ENCODE measurements at regions not wholly inside any gene's neighbourhood (a gene's known extent, or its start where the extent isn't known, plus 50 kb on each side); places are given as distances from the start of the nearest gene placed in this dataset.
"Not testable (repeated sequence)": the region's sequence is repeated elsewhere in the genome, so short reads cannot be mapped to it uniquely, and the experiment has no call there.

DNA sequence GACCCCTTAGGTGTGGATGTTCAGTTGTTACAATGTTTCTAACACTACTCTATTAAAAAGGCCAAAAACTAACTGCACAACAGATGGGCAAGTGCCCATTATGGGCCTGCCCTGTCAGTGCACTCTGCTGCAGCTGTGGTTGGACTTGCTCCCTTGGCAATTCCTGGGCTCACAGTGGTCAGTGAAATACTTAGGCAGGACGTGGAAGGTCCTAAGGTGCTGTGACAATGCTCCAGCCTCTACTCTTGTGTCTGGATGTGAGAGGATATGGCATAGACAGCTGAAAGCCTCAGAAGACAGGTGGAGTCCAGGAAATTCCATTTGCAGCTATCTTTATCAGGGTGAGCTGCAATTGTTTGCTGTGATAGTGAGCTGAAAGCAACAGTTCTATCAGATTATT is 136.5 kb upstream of the OLIG3 start:
- H3K27me3 ChIP-seq (ENCODE audit: control insufficient read depth, insufficient read depth, low read length) = no peaks in the 10 kb centered on the region
- H3K4me1 ChIP-seq (ENCODE audit: control insufficient read depth, extremely low read depth, insufficient read depth, low read length) = no peaks in the 10 kb centered on the region
- no peak overlapping the region for H3K4me3 ChIP-seq (replicated peaks in 1 of 4; ENCODE audit: control extremely low read depth in 1 of 4, insufficient read depth in 1 of 4, low read depth in 3 of 4, low read length in 4 of 4)
- H3K36me3 ChIP-seq (ENCODE audit: control insufficient read depth, insufficient read depth, low read length) = no peaks in the 10 kb centered on the region
- no peak for DNase-seq (ENCODE audit: low read depth in 2 of 2)
- no peaks in the 10 kb centered on the region for H4K20me1 ChIP-seq (ENCODE audit: control insufficient read depth, extremely low read depth, insufficient read depth, low read length)
- H2AFZ ChIP-seq (ENCODE audit: low read length) = no peak overlapping the region
- TF ChIP-seq, protein P1, sequence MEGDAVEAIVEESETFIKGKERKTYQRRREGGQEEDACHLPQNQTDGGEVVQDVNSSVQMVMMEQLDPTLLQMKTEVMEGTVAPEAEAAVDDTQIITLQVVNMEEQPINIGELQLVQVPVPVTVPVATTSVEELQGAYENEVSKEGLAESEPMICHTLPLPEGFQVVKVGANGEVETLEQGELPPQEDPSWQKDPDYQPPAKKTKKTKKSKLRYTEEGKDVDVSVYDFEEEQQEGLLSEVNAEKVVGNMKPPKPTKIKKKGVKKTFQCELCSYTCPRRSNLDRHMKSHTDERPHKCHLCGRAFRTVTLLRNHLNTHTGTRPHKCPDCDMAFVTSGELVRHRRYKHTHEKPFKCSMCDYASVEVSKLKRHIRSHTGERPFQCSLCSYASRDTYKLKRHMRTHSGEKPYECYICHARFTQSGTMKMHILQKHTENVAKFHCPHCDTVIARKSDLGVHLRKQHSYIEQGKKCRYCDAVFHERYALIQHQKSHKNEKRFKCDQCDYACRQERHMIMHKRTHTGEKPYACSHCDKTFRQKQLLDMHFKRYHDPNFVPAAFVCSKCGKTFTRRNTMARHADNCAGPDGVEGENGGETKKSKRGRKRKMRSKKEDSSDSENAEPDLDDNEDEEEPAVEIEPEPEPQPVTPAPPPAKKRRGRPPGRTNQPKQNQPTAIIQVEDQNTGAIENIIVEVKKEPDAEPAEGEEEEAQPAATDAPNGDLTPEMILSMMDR (conservative IDR thresholded peaks at IDR 0.05 in 1 of 2, IDR thresholded peaks at IDR 0.05 in 1 of 2; ENCODE audit: low read depth in 1 of 2, low read length in 2 of 2) = no peak
- TF ChIP-seq EZH2 (IDR thresholded peaks at IDR 0.05; ENCODE audit: low read length, missing control alignments) = no peak
- no peak overlapping the region for H3K27ac ChIP-seq (ENCODE audit: insufficient read depth, low read length)
- H3K9ac ChIP-seq (ENCODE audit: insufficient read depth, low read length) = no peak overlapping the region
- H3K4me2 ChIP-seq (ENCODE audit: extremely low read depth, insufficient read depth, low read length) = no peak overlapping the region
- no peaks in the 10 kb centered on the region for H3K79me2 ChIP-seq (ENCODE audit: control insufficient read depth, insufficient read depth, low read length)
- H3K9me3 ChIP-seq (ENCODE audit: control insufficient read depth, insufficient read depth, low read depth, low read length) = no peaks in the 10 kb centered on the region

DNA sequence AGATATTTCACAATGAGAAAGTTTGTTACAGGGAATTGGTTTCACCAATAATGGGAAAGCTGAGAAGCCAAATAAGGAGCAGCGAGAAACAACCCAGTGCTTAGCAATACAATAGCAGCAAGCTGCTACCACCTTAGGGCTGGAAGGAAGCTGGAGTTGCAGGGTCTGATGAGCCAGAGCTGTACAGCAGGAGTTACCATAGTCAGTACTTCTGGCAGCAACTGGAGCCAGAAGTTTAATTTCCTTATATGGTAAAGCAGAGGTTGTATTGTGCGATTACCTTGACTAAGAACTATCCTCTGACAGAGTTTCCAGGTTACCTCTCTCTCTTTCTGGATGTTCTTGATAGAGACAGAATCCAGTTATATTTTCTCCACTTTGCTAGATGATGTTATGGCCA is 137.1 kb upstream of the OLIG3 start:
- no peak overlapping the region for H2AFZ ChIP-seq (ENCODE audit: low read length)
- H3K4me1 ChIP-seq (ENCODE audit: control insufficient read depth, extremely low read depth, insufficient read depth, low read length) = no peaks in the 10 kb centered on the region
- TF ChIP-seq EZH2 (IDR thresholded peaks at IDR 0.05; ENCODE audit: low read length, missing control alignments) = no peak
- TF ChIP-seq, protein P1 (conservative IDR thresholded peaks at IDR 0.05 in 1 of 2, IDR thresholded peaks at IDR 0.05 in 1 of 2; ENCODE audit: low read depth in 1 of 2, low read length in 2 of 2) = no peak
- no peaks in the 10 kb centered on the region for H3K79me2 ChIP-seq (ENCODE audit: control insufficient read depth, insufficient read depth, low read length)
- H3K9ac ChIP-seq (ENCODE audit: insufficient read depth, low read length) = no peak overlapping the region
- H3K4me3 ChIP-seq (replicated peaks in 1 of 4; ENCODE audit: control extremely low read depth in 1 of 4, insufficient read depth in 1 of 4, low read depth in 3 of 4, low read length in 4 of 4) = no peak overlapping the region
- peak in 1 of 2 donors; percentile 20 for DNase-seq (ENCODE audit: low read depth in 2 of 2)
- H3K4me2 ChIP-seq (ENCODE audit: extremely low read depth, insufficient read depth, low read length) = no peak overlapping the region
- no peaks in the 10 kb centered on the region for H3K36me3 ChIP-seq (ENCODE audit: control insufficient read depth, insufficient read depth, low read length)
- H3K27ac ChIP-seq (ENCODE audit: insufficient read depth, low read length) = no peak overlapping the region
- H3K27me3 ChIP-seq (ENCODE audit: control insufficient read depth, insufficient read depth, low read length) = no peaks in the 10 kb centered on the region
- no peaks in the 10 kb centered on the region for H3K9me3 ChIP-seq (ENCODE audit: control insufficient read depth, insufficient read depth, low read depth, low read length)
- H4K20me1 ChIP-seq (ENCODE audit: control insufficient read depth, extremely low read depth, insufficient read depth, low read length) = no peaks in the 10 kb centered on the region

DNA sequence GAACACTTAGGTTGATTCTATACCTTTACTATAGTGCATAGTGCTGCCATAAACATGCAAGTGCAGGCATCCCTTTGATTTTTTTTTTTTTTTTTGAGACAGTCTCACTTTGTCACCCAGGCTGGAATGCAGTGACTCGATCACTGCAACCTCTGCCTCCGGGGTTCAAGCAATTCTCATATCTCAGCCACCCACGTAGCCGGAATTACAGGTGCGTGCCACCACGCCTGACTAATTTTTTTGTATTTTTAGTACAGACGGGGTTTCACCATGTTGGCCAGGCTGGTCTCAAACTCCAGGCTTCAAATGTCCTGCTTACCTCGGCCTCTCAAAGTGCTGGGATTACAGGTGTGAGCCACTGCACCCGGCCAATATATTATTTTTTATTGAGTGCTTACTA is 140.0 kb upstream of the OLIG3 start:
- not testable (repeated sequence) for H3K4me2 ChIP-seq (ENCODE audit: extremely low read depth, insufficient read depth, low read length); H3K4me1 ChIP-seq (ENCODE audit: control insufficient read depth, extremely low read depth, insufficient read depth, low read length); H3K79me2 ChIP-seq (ENCODE audit: control insufficient read depth, insufficient read depth, low read length); H4K20me1 ChIP-seq (ENCODE audit: control insufficient read depth, extremely low read depth, insufficient read depth, low read length); DNase-seq (ENCODE audit: low read depth in 2 of 2); H3K27me3 ChIP-seq (ENCODE audit: control insufficient read depth, insufficient read depth, low read length); H3K36me3 ChIP-seq (ENCODE audit: control insufficient read depth, insufficient read depth, low read length); H3K9ac ChIP-seq (ENCODE audit: insufficient read depth, low read length); H3K9me3 ChIP-seq (ENCODE audit: control insufficient read depth, insufficient read depth, low read depth, low read length); H3K4me3 ChIP-seq (replicated peaks in 1 of 4; ENCODE audit: control extremely low read depth in 1 of 4, insufficient read depth in 1 of 4, low read depth in 3 of 4, low read length in 4 of 4); H2AFZ ChIP-seq (ENCODE audit: low read length); H3K27ac ChIP-seq (ENCODE audit: insufficient read depth, low read length)
